ENCODE measurements at regions not wholly inside any gene's neighbourhood (a gene's known extent, or its start where the extent isn't known, plus 50 kb on each side); places are given as distances from the start of the nearest gene placed in this dataset.

DNA sequence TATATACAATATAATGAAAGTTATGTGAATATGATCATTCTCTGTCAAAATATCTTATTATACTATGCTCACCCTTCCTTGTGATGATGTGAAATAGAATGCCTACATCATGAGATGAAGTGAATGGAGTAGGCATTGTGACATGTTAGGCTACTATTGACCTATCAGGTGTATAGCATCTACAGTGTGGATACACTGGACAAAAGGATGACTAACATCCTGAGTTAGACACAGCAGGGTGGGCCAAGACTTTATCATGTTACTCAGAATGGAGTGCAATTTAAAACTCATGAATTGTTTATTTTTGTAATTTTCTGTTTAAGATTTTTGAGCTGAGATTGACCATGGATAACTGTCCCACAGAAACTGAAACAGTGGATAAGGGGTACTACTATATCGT is 53.4 kb upstream of the NAV3 start:
- peak; percentile 13 for DNase-seq

DNA sequence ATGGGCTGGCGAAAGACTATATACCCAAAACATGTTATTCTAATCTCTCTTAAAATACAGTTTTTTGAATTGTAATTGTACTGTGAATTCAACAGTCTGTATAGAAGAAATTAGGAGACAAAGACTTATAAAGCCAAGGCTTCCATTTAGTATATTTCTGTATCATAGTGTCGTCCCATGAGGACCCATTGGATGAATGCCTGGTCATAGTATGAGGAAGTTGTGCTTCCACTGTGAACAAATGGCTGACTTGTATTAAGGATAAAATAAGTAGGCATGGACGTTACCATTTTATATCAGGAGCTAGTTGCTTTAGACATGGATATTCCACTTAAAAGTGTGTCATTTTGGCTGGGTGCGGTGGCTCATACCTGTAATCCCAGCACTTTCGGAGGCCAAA is 55.9 kb upstream of the NAV3 start:
- DNase-seq = no peak

DNA sequence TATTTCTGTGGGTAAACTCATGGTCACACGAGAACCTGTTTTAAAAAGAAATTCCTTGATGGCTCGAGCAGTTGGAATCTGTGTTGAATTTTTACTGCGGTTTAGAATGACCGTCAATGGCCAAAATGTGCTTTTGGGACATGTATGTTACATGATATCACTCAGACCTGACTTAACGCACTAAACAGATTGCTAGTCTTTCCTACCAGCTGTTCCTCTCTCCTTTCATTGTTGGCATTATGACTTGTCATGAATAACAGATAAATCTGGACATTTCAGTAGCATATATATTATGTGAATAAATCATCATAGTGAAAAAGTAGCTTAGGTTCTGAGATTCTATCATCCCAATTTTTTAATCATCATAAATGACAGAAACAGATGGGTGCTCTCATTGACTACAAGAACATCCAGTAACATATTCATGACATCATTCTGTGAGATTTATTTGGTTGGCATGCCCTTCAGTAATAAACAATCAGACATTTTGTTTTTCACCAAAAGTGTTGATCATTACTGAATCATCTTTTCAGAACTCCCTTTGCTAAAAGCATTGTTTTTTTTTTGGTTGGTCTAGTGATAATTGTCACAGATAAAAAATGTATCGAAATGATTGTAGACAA is 57.9 kb upstream of the NAV3 start:
- DNase-seq = no peak

DNA sequence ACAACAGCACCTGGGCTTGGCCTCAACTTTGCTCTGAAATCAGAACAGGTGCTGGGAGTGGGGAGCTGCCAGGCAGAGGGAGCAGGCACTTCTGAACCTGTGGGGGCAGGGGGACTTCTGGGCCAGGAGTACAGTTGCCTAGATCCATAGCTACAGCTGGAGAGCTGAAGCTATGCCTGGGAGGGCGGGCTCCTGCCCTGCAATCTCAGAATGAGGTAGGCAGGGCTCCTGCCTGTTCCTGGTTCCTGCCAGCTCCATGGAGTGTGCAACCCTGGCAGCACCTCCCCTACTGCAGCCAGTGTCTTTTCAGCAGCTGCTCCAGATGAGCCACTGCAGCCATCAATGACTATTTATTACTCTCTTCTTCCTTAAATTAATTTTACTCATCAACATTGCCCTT is 62.1 kb upstream of the NAV3 start:
- no peak for DNase-seq

DNA sequence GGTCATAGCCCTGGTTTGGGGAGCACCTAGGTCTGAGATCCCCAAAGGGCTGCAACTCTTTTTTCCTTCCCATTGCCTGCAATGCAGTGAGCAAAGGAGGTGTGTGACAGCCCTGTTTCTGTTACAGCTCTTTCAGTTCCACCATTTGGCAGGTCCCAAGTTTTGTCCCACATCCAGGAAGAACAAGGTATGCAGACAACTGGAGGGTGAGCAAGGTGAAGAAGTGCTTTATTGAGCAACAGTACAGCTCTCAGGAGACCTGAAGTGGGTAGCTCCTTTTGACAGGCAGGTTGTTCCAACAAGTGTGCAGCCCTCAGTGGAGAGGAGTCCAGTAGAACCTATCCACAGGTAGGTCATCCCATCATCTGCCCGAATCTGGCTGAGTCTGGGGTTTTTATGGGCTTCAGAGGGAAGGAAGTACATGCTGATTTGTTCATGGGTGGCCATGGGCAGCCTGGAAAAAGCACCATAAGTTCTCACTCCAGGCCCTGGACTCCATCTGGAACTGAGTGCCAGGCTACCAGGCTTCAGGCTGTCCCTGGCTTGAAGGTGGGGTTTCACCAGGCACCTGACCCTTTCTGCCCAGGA is 62.8 kb upstream of the NAV3 start:
- DNase-seq = no peak

DNA sequence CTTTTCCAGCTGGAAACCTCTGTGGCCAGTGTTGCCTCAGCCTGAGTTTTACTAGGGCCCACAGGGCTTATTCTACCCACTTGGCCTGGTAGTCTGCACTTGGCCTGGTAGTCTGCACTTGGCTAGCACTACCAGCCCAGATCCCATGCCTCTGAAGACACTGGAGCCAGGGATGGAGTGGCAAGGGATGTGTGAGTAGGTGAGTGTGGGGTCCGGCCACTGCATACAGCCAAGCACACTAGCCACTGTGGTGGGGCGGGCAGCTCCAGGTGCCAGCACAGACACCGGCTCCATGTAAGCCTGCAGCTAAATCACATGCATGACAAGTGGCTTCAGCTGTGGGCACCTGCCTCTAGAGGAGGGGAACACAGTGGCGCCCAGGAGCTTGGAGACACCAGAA is 63.4 kb upstream of the NAV3 start:
- no peak for DNase-seq

DNA sequence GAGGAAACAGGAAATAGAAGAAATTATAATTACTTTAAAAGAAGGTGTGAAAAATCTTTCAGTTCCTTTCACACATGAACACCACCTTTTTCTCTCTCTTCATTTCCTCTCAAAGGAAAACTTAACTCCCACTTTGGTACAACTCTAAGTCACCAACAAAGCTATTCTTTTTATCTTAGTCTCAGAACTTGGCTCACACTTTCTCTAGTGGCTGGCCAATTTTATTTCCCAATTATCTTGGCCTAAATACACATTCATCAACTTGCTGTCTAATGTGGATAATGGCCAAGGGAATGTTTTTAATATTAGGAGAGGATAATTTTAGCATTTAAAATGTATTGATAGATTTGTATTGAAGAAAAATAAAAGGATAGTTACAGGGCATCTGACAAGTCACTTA is 64.5 kb upstream of the NAV3 start:
- DNase-seq = no peak

DNA sequence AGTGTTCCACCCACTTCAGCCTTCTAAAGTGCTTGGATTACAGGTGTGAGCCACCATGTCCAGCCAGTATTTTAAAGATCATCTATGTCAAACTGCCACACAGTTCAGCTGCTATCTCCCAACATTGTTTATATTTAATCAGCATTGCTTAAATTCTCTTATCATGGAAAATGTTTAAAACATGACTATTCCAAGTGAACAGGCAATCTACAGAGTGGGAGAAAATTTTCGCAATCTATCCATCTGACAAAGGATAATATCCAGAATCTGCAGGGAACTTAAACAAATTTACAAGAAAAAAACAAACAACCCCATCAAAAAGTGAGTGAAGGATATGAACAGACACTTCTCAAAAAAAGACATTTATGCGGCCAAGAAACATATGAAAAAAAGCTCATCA is 69.4 kb upstream of the NAV3 start:
- DNase-seq = peak; percentile 79

DNA sequence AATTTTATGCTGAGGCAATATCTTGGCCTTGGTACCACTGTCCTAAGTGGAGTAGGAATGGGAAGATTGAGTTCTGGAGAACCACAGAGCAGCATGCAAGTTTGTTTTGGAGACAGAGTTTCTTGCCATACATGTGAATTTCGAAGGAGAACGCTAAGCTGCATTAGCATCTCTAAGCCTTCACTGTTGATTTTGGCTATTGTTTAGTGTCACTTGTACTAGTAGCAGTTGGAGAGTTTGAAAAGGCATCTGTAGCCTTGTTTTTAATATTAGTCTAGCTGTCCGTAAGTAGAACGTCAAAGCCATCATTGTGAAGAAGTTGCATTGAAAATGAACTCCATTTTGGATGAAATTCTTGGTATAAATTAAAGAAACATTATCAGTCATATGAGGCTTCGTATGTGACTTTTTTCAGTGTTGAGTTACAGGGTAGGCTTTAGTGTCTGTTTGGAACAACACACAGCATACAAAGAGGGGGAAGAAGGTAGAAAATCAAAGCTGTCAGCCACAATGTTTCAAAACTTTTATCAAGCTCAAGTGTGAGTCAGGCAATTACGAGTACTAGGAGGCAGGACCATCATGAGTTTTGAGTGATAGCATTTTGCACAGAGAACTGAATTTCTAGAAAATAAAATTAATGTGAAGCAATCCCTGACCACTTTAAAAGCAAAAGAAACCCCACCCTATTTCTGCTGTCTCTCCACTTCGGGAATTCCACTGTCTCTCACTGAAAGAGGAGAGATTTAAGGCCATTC is 70.2 kb upstream of the NAV3 start:
- DNase-seq = peak; percentile 85

DNA sequence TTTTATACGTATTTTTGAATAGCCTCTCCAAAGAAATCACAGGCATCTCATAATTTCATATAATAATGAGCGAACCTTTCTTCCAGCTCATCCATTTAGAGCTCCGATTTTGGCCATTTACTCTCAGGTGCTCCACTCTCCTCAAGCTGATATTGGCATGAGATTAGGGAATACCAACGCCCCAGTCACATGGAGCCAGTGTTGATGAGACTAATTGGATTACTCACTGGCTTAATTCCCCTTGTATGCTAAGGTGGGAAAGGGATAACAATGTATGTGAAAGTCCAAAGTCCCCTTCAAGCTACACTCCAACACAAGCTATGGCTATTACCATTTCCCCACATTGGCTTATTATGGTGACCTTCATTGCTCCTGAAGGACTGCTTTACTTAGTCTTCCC is 76.6 kb upstream of the NAV3 start:
- DNase-seq = no peak

DNA sequence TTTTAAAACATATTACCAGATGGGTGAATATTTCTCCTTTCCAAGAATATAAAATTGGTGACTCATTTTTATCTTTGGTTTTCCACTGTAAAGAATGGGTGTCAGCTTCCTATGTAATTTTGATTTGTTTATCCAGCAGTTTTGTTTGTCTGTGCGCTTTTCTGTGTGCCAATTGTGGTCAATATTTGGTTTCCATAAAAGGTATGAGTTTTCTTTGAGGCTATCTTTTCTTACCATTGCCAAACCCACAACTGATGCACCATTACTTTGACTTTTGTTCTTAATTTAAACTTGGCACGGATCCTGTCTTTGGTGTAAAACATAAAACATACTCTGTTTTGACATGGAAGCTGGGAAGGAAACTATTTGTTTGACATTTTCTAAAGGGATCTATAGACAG is 78.8 kb upstream of the NAV3 start:
- DNase-seq = no peak

DNA sequence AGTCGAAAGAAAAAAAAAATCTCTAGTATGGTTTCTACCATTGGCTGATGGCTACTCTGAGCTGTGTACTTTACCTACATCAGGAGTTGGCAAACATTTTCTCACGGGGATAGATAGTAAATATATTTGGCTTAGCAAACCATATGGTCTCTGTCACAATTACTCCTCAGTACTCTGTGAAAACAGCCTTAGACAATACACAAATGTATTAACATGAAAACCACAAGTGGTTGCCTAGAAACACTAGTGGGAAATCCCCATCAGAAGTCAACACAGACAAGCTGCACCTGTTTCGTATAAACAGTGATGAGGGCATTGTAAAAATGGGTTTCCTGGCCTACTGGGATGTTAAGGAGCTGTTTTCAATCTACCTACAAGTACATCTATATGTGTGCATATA is 84.6 kb upstream of the NAV3 start:
- peak; percentile 52 for DNase-seq

DNA sequence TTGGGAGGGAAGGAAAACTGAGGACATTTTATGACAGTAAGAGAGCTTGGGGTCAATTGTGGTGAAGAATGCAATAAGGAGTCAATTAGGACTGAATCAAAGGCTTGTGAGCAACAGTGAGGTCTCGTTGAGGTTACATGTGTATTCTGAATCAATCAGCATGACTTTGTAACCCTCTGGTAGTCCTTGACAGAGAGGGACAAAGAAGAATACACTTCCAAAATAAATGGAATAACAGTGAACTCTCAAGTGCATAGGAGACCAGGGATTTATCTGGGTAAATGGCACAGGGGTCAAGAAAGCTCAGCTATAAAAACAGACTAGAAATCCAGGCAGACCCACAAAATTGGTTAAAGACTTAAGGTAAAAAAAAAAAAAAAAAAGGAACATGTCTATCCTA is 85.1 kb upstream of the NAV3 start:
- DNase-seq = no peak

DNA sequence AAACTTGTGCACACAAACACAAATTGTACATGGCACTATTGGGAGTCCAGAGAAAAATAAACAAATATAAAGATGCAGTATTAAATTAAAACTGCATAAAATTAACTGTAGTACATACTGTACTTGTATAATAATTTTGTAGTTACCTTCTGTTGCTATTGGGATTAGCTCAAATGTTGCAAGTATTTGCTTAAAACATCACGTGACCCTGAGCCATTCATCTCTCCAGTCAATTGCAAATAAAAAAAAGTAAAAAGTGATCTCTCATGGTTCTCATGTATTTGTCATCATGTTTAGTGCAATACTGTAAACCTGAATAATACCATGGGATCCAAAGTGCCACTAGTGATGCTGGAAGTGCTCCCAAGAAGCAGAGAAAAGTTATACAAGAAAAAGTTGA is 88.1 kb upstream of the NAV3 start:
- no peak for DNase-seq

DNA sequence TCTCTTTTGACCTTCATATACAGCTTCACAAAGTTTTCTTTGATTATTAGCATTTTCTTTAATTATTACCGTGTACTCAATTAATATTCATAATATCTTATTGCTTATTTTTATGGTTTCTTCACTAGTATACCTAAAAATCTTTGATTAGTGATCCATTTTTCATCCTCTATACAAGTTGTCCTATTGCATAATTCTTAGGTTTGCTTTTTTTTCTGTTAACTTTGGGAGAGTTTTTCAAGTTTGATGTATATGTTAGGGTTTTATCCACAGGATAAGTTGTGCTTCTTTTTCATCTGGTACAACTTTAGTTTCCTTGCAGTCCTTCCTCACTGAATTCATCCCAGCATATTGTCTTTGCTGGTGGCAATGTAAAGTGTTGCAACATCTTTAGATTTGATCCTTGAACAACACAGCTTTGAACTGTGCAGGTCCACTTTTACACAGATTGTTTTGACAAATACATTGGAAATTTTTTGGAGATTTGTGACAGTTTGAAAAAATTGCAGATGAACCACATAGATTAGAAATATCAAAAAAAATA is 88.6 kb upstream of the NAV3 start:
- no peak for DNase-seq

DNA sequence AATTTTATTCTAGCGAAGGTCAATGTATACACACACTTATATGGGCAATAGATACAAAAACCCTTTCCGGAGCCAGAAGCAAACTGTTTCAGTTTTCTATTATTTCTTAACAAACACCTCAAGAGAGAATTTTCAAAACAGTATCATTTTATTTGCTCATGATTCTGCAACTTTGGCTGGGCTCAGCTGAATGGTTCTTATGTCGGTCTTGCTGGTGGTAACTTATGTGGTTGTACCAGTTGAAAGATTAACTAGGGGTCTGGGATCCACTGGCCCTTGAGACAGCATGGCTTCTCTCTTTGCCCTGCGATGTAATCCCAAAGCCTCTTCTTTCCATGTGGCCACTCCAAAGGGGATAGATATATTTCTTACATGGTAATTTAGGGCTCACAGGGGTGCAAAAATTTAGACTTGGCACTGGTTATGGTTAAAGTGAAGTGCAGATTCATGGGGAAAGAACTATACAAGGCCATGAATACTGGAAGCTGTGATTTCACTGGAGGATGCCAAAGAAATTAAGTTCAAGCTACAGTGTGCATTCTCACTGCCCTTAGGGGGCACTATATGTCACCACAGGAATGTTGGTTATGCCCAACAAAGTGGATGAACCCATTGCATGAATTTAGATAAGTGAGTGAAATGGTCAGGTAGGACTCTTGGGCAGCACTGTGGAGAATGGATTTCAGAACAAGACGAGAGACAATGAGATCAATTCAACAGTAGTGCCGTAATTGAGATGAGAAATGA is 94.3 kb upstream of the NAV3 start:
- no peak for DNase-seq

DNA sequence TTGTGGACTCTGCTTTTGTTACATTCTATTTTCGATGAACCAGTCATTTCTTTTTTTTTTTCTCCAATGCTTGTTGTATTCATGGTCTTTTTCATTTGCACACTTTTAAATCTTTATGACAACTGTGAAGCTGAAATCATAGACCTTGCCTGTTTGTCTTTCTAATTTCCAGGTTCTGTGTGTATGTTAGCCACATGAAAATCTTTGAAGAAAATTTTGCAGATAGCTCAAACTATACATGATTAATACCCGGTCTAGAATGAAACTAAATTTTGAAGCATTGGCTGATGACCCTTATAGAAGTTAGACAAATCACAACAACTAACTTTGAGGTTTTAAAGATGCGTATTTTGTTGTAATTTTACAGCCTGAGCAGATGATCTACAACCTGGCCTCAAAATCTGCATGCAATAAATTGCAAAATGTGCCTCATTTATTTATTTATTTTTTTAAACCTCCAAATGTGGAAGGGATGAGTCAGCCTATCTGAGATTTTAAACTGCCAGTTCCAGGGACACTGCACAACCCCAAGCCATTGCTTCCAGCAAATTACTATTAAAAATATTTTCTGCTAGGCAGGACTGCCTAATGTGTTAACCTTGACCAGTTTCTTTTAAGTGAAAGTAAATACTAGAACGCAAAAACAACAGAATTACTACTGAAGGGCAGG is 96.3 kb upstream of the NAV3 start:
- no peak for DNase-seq

DNA sequence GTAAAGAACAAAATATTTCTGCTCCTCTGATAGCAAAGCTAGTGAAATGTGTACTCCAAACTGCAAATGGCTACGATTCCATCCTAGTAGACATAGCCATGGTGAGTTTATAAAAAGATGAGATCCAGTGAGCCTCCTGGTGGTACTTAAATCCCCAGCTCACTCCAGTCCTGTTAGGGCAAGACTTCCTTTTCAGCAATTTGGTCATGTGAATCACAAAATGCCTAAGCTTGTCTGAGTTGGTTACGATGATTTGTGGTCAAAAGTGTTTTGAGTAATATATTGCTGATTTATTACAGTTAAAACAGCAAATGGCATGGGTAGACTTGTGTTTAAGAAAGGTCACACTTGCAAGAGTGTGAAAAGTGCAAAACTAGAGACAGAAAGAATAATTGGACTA is 102.7 kb upstream of the NAV3 start:
- no peak for DNase-seq

DNA sequence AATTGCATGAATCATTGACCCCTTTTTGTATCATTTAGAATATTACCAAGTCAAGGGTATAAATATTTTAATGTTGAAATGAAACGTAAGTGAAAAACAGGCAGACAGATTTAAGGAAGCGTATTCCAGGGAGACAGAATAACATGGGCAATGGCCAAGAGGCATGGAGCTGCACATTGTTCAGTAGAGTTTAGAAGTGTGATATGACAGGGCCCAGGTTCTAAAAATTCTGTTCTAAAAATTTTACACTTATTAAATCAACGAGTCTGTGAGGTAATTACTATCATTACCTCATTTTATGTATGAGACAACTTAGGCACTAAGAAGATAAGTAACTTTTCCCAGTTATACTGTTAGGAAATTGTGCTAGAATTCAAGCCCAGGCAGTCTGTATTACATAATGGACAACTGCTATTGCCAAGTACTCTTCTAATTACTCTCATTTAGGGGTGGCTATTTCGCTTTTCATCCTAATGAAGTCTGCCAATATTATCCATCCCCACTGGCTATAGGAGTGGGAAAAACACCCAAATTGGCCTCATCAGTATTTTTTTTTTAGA is 103.2 kb upstream of the NAV3 start:
- DNase-seq = no peak

DNA sequence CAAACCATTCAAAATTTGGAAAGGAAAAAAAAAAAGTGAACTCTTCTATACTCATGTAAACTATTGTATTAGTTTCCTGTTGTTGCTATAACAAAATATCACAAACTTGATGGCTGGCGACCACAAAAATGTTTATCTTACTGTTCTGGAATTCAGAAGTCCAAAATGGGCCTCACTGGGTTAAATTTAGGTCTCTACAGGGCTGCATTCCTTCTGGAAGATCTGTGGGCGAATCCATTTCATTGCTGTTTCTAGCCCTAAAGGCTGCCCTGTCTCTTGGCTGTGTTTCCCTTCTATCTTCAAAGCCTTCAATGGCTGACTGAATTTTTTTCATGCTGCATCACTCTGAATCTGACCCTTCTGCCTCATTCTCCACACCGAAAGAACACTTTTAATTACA is 105.1 kb upstream of the NAV3 start:
- peak; percentile 53 for DNase-seq

DNA sequence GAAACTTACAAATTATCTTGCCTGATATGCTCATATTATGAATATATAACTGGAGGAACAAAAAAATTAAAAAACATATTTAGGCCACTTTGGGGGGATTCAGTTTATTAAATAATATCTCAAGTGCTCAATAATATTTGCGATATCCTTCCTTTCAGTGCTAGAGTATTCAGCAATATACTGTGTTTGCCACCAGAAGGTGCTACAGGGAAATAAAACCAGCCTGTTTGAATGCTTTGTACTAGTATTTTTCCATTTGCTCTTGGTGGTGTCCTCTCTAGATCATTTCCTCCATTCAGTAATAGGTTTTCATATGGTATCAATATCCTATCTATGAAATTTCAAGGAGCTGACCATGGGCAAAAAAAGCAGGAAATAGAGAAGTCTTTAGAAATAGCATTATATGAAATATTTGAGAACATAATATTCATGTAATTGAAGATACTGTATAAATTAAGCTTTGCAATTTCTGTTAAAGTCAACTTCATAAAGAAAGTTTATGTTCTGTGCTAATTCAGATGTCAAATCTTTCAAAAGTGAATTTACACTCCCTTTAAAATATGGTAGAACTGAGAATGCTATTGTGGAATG is 106.2 kb upstream of the NAV3 start:
- DNase-seq = peak; percentile 37

DNA sequence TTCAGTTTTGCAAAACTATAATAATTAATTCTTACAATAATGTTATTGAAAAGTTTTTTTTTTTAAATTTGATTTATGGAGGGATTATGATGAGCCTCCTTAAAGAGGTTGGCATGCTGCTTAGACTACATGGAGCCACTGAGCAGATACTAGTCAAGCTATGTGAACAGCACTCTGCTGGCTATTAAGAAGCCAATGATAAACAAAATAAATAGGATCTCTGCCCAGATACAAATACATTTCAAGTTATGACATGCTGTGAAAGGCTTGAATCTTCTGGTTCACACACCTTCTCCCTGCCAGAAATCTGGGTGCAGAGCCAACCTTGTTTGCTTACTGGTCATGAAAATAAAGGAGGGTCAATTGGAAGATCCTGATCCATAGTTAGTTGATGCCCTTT is 107.4 kb upstream of the NAV3 start:
- no peak for DNase-seq
